Gastrocnemius medialis (tissue), 4 donors: ENCODE measurements at regions not wholly inside any gene's neighbourhood (a gene's known extent, or its start where the extent isn't known, plus 50 kb on each side); places are given as distances from the start of the nearest gene placed in this dataset.

Experiments used
- POLR2A ChIP-seq, 2 donors: fragments of 450-650 bp; IDR thresholded peaks; one replicate each; pipeline ENCODE4 v1.6.1; 2017; ENCODE audit warnings: antibody characterized with exemption in 2 of 2, mild to moderate bottlenecking in 2 of 2, moderate library complexity in 2 of 2
- TF ChIP-seq, protein P1 (sequence below), 5 experiments: fragments of 450-650 bp in 3 of 5; fragments of 200-600 bp in 2 of 5; sonication (generic) in 2 of 5; IDR thresholded peaks in 4 of 5; conservative IDR thresholded peaks in 1 of 5; 1 replicate in 4 of 5; 2 replicates in 1 of 5; pipeline ENCODE4 v1.5.1; 2016 to 2019; ENCODE audit warnings: antibody characterized with exemption in 5 of 5, mild to moderate bottlenecking in 3 of 5, moderate library complexity in 3 of 5

DNA sequence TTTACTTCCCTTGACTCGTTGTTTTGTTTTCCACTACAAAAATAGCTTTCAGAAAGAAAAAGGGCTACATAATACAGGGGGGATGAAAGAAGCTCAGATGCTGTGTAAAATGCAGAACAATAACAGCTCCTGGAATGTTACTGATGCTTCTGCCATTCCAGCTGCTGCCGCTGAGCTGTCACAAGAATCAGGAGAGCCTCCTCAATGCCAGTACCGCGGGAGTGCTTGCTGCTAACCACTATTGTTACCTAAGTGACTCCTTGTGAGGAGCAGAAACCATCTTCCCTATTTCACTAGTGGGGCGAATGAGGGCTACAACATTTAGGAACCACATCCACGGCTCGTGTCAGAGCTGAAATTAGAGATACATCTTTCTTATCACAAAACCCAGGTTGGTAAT is 384.8 kb downstream of the GALR1 start:
- TF ChIP-seq, protein P1, sequence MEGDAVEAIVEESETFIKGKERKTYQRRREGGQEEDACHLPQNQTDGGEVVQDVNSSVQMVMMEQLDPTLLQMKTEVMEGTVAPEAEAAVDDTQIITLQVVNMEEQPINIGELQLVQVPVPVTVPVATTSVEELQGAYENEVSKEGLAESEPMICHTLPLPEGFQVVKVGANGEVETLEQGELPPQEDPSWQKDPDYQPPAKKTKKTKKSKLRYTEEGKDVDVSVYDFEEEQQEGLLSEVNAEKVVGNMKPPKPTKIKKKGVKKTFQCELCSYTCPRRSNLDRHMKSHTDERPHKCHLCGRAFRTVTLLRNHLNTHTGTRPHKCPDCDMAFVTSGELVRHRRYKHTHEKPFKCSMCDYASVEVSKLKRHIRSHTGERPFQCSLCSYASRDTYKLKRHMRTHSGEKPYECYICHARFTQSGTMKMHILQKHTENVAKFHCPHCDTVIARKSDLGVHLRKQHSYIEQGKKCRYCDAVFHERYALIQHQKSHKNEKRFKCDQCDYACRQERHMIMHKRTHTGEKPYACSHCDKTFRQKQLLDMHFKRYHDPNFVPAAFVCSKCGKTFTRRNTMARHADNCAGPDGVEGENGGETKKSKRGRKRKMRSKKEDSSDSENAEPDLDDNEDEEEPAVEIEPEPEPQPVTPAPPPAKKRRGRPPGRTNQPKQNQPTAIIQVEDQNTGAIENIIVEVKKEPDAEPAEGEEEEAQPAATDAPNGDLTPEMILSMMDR (IDR thresholded peaks at IDR 0.05 in 4 of 5, conservative IDR thresholded peaks at IDR 0.05 in 1 of 5) = no peak
- no peak for TF ChIP-seq POLR2A (IDR thresholded peaks at IDR 0.05)
